Caco-2 (cell line): ENCODE measurements at regions not wholly inside any gene's neighbourhood (a gene's known extent, or its start where the extent isn't known, plus 50 kb on each side); places are given as distances from the start of the nearest gene placed in this dataset.

Experiments used
- BruUV-seq: library from RNA; stranded (reverse); fragments of 400-500 nt; replicated peaks from 2 replicates; lab custom pipeline; 2021; lab: Mats Ljungman, UMichigan
- CTCF ChIA-PET: fragments of 300-600 bp; sonication (Branson Sonifier 250); formaldehyde crosslinking; loops from one replicate; lab custom pipeline; 2022; ENCODE audit warnings: antibody characterized with exemption; lab: Charles Lee
- POLR2A ChIA-PET: fragments of 300-600 bp; sonication (Branson Sonifier 250); formaldehyde crosslinking; loops from one replicate; lab custom pipeline; 2022; ENCODE audit warnings: antibody characterized with exemption; lab: Charles Lee
- DNase-seq, 2 experiments: peaks; one replicate each; pipeline versions ENCODE4 v3.0.0 to v3.0.0-alpha.2; 2020 to 2022
- H3K27me3 ChIP-seq: replicated peaks from 2 replicates; pipeline ENCODE4 v1.6.0; 2011; ENCODE audit warnings: low read length; ENCODE audit not compliant: control insufficient read depth, insufficient read depth
- H3K36me3 ChIP-seq: 2 replicates; pipeline ENCODE4 v1.5.1; 2011; ENCODE audit warnings: low read length; ENCODE audit not compliant: control insufficient read depth, insufficient read depth
- H3K4me1 ChIP-seq: fragments of 250-450 bp; sonication (Bioruptor Pico); 2 replicates; pipeline ENCODE4 v1.5.1; 2020; ENCODE audit warnings: mild to moderate bottlenecking
- H3K4me3 ChIP-seq: 2 replicates; pipeline ENCODE4 v1.5.1; 2011; ENCODE audit warnings: low read depth, mild to moderate bottlenecking, control low read depth, low read length
- H3K9me3 ChIP-seq: fragments of 250-450 bp; sonication (Bioruptor Pico); 2 replicates; pipeline ENCODE4 v1.5.1; 2020; ENCODE audit warnings: mild to moderate bottlenecking, moderate library complexity
- H3K27ac Mint-ChIP-seq: one replicate; pipeline ENCODE4 v1.8.0; 2022; ENCODE audit warnings: mixed read lengths; ENCODE audit not compliant: unreplicated experiment
- H3K27me3 Mint-ChIP-seq: one replicate; pipeline ENCODE4 v1.8.0; 2022; ENCODE audit warnings: mixed read lengths; ENCODE audit not compliant: insufficient read depth, unreplicated experiment
- H3K36me3 Mint-ChIP-seq: one replicate; pipeline ENCODE4 v1.8.0; 2022; ENCODE audit warnings: mild to moderate bottlenecking, mixed read lengths; ENCODE audit not compliant: insufficient read depth, unreplicated experiment
- H3K4me1 Mint-ChIP-seq: one replicate; pipeline ENCODE4 v1.8.0; 2022; ENCODE audit warnings: low read depth, mixed read lengths; ENCODE audit not compliant: unreplicated experiment
- H3K4me3 Mint-ChIP-seq: one replicate; pipeline ENCODE4 v1.8.0; 2022; ENCODE audit warnings: mild to moderate bottlenecking, moderate library complexity, mixed read lengths; ENCODE audit not compliant: unreplicated experiment
- H3K9me3 Mint-ChIP-seq: one replicate; pipeline ENCODE4 v1.8.0; 2022; ENCODE audit warnings: mixed read lengths; ENCODE audit not compliant: unreplicated experiment
- intact Hi-C: fragments of 100-400 bp; cut with micrococcal nuclease; formaldehyde crosslinking; loops from one replicate; pipeline ENCODE4 v1.10.0; 2022; ENCODE audit not compliant: unreplicated experiment
- TF ChIP-seq, protein P1 (sequence below), 2 experiments: fragments of 200-600 bp in 1 of 2; IDR thresholded peaks; 1 replicate in 1 of 2; 2 replicates in 1 of 2; pipeline versions ENCODE4 v1.5.1 to v1.8.0; 2011 to 2022; ENCODE audit warnings: antibody characterized with exemption in 1 of 2, control low read depth in 1 of 2, inconsistent platforms in 1 of 2, low read depth in 1 of 2, low read length in 1 of 2, mild to moderate bottlenecking in 1 of 2, moderate library complexity in 1 of 2; ENCODE audit not compliant: insufficient read depth in 1 of 2, severe bottlenecking in 1 of 2, unreplicated experiment in 1 of 2

GRCh38 chr2:74048147-74048546 is 63.4 kb downstream of the TET3 start:
- Mint-ChIP-seq H3K4me3 (no peak overlapping the region), H3K36me3 (peaks cover 35% of the 10 kb centered on the region), H3K27me3 (no peaks in the 10 kb centered on the region), H3K4me1 (peaks cover 6% of the 10 kb centered on the region), H3K9me3 (no peaks in the 10 kb centered on the region), H3K27ac (no peak overlapping the region)
- no TSS peak for BruUV-seq
- CTCF ChIA-PET = interaction anchor here (0.5 kb wide), 1 partner anchor 131 kb away, joined by 5 read pairs; no protein-coding TSS in a partner anchor
- Histone ChIP-seq H3K27me3 (no peaks in the 10 kb centered on the region), H3K9me3 (no peaks in the 10 kb centered on the region), H3K4me1 (no peaks in the 10 kb centered on the region), H3K4me3 (no peak overlapping the region), H3K36me3 (peaks cover 3% of the 10 kb centered on the region; the same call in 1 of the 2 replicates)
- POLR2A ChIA-PET = no interaction called here
- DNase-seq = no peak
- TF ChIP-seq, protein P1, sequence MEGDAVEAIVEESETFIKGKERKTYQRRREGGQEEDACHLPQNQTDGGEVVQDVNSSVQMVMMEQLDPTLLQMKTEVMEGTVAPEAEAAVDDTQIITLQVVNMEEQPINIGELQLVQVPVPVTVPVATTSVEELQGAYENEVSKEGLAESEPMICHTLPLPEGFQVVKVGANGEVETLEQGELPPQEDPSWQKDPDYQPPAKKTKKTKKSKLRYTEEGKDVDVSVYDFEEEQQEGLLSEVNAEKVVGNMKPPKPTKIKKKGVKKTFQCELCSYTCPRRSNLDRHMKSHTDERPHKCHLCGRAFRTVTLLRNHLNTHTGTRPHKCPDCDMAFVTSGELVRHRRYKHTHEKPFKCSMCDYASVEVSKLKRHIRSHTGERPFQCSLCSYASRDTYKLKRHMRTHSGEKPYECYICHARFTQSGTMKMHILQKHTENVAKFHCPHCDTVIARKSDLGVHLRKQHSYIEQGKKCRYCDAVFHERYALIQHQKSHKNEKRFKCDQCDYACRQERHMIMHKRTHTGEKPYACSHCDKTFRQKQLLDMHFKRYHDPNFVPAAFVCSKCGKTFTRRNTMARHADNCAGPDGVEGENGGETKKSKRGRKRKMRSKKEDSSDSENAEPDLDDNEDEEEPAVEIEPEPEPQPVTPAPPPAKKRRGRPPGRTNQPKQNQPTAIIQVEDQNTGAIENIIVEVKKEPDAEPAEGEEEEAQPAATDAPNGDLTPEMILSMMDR (IDR thresholded peaks at IDR 0.05; ENCODE audit: insufficient read depth in 1 of 2, low read depth in 1 of 2, low read length in 1 of 2, severe bottlenecking in 1 of 2, unreplicated experiment in 1 of 2) = no peak
- intact Hi-C loops = no loop called here

DNA sequence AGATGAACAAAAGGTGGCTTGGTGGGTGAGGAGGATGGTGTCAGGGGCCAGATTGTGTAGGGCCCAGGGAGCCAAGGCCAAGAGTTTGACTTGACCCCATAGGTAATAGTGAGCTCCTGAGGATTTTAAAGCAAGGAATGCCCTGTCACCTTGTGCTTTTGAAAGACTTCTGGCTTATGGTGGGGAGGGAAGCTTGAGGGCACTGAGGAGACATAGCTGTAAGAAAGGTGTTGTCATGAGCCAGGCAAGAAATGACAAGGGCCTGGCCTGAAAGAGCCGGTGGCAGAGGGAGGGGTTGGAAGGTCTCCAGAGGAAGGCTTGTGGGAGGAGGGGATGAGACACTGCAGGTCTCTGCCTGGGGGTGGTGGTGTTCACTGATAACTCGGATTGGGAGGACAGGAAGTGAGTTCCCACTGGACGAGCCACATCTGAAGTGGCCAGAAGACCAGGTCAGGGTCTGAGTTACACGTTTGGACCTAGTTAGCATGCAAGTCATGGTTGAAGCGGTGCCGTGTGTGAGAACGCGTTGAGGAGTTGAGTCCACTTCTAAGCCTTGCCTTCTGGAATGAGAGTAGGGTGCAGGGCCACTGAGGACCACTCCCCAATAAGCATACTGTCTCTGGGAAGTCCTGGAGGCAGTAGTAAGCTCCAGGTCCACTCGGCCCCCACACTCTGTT is 64.3 kb downstream of the TET3 start:
- H3K27me3 ChIP-seq = no peaks in the 10 kb centered on the region
- no TSS peak for BruUV-seq
- Mint-ChIP-seq H3K9me3 (no peaks in the 10 kb centered on the region), H3K4me3 (no peak overlapping the region), H3K27me3 (no peaks in the 10 kb centered on the region), H3K27ac (no peak overlapping the region), H3K4me1 (peaks cover 11% of the 10 kb centered on the region), H3K36me3 (peaks cover 37% of the 10 kb centered on the region)
- peaks cover 3% of the 10 kb centered on the region; the same call in 1 of the 2 replicates for H3K4me1 ChIP-seq
- POLR2A ChIA-PET = no interaction called here
- no peaks in the 10 kb centered on the region for H3K9me3 ChIP-seq
- CTCF ChIA-PET = interaction anchor here (0.5 kb wide), 1 partner anchor 130 kb away, joined by 5 read pairs; no protein-coding TSS in a partner anchor
- H3K36me3 ChIP-seq = peaks cover 3% of the 10 kb centered on the region; the same call in 1 of the 2 replicates
- no peak overlapping the region for H3K4me3 ChIP-seq
- TF ChIP-seq, protein P1 (IDR thresholded peaks at IDR 0.05; ENCODE audit: insufficient read depth in 1 of 2, low read depth in 1 of 2, low read length in 1 of 2, severe bottlenecking in 1 of 2, unreplicated experiment in 1 of 2) = no peak
- intact Hi-C loops = no loop called here
- no peak for DNase-seq

- intact Hi-C loops = no loop called here
These were observed 65.4 kb downstream of the TET3 start for GRCh38 chr2:74050151-74050550.

More at GRCh38 chr2:74050151-74050550, 65.4 kb downstream of the TET3 start:
- ChIA-PET CTCF (no interaction called here), POLR2A (no interaction called here)
- Mint-ChIP-seq H3K9me3 (no peaks in the 10 kb centered on the region), H3K27me3 (no peaks in the 10 kb centered on the region), H3K27ac (no peak overlapping the region), H3K4me3 (no peak overlapping the region), H3K36me3 (peaks cover 40% of the 10 kb centered on the region), H3K4me1 (peaks cover 16% of the 10 kb centered on the region)
- peaks cover 6% of the 10 kb centered on the region; the same call in 1 of the 2 replicates for H3K4me1 ChIP-seq
- no TSS peak for BruUV-seq
- H3K36me3 ChIP-seq = peaks cover 3% of the 10 kb centered on the region; the same call in 1 of the 2 replicates
- TF ChIP-seq, protein P1 (IDR thresholded peaks at IDR 0.05; ENCODE audit: insufficient read depth in 1 of 2, low read depth in 1 of 2, low read length in 1 of 2, severe bottlenecking in 1 of 2, unreplicated experiment in 1 of 2) = no peak
- no peak for DNase-seq
- no peaks in the 10 kb centered on the region for H3K9me3 ChIP-seq
- H3K27me3 ChIP-seq = no peaks in the 10 kb centered on the region
- no peak overlapping the region for H3K4me3 ChIP-seq
